ENCODE measurements at regions not wholly inside any gene's neighbourhood (a gene's known extent, or its start where the extent isn't known, plus 50 kb on each side); places are given as distances from the start of the nearest gene placed in this dataset.
"Not testable (repeated sequence)": the region's sequence is repeated elsewhere in the genome, so short reads cannot be mapped to it uniquely, and the experiment has no call there.

DNA sequence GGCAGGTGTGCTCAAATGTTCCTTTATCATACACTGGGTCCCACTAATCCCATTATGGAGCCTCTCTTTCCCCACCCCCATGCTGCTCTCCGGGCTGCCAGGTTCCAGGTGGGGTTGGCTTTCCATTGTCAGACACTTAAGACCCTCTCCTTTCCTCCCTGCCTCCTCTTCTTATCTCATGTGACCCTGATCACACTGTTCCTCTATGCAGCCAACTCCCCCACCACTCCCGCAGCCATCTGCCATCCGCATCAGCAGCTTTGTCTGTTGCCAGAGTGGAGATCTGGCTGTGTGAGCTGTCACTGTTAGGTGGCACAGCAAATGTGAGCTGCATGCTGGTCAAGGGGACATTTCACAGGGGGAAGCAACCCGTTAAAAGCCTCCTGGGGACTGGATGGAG is 391.4 kb downstream of the TNS3 start:
- no peak for DNase-seq (ENCODE audit: low read depth in 2 of 2)

DNA sequence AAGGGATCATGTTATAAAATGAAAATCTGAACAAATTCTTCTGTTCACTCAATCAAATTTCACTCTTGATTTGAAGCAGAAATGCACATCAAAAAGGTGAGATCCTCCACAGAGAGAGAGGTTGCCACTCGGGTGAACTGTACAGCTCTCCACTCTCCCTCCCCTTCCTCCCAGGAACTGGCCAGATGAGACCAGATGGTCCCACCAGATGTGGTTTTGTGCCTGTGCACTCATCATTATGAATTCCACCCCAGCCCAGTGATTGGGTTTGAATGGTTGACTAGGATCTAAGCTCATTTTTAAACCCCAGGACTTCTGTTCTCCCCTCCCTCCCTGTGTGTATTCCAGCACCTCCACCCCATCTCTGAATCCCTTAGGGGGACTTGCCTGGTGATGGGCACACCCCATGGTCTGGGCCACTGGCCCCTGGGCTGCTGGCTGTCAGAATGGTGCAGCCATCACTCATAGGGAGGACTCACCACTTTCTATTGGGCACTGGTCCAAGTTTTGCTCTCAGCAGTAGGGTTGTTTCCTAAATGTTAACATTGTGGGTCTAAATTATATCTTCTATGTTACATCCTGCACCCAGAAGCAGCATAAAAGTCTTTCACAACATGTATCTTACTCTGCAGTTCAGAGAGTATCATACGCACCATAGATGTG is 393.1 kb downstream of the TNS3 start:
- no peak for DNase-seq (ENCODE audit: low read depth in 2 of 2)

DNA sequence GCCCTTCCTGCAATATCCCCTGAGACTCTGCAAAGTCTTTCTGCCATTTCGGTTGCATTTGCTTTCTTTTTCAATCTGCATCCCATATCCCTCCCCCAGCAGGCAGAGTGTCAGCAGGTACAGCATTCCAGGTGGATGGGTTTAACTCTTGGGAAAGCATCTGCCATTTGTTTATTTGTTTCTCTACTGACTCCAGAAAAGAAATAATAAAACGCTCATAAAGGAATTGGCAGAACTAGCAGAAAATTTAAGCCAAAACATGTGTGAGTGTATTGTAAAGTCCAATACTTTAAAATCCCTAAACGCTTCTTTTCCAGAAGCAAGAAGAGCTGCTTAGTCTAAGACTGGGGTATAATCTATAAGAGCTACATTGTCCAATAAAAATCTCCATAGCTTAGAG is 393.8 kb downstream of the TNS3 start:
- no peak for DNase-seq (ENCODE audit: low read depth in 2 of 2)

DNA sequence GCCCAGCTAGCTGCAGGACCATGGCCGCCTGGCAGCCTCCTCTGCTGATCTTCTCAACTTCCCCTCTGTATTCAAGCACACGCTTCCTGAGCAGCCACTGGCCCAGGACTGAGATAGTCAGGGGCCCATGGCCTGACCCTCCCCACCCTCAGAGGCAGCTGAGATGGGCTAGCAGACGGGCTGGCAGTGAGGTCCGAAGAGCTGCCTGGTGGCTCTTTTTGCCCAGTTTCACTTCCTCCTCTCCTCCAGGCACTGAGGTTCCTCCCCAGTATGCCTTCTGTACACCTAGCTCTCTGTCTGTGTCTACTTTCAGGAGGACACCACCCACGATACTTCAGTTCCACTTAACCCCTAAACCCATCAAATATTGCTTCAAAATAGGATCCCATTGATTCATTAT is 395.6 kb downstream of the TNS3 start:
- DNase-seq (ENCODE audit: low read depth in 2 of 2) = no peak

GRCh38 chr7:47185839-47186238 is 396.1 kb downstream of the TNS3 start:
- no peak for DNase-seq (ENCODE audit: low read depth in 2 of 2)

DNA sequence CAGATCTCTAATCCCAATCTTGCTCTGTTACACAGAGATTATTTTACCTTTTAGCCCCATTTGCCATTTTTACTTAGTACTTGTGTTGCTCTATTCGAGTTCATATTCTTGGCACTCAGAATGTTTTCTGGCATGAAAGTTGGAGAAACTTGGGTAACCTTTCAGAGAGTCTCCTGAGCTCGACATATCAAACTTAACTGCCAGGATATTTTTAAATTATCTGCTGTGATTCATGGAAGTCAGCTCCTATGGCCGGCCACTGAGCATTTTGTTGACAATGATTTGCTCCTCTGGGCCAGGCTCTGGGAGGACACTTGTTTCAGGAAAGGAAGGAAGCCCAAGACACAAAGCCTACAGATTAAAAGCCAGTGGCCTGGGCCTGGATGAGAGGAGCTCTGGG is 396.7 kb downstream of the TNS3 start:
- no peak for DNase-seq (ENCODE audit: low read depth in 2 of 2)

DNA sequence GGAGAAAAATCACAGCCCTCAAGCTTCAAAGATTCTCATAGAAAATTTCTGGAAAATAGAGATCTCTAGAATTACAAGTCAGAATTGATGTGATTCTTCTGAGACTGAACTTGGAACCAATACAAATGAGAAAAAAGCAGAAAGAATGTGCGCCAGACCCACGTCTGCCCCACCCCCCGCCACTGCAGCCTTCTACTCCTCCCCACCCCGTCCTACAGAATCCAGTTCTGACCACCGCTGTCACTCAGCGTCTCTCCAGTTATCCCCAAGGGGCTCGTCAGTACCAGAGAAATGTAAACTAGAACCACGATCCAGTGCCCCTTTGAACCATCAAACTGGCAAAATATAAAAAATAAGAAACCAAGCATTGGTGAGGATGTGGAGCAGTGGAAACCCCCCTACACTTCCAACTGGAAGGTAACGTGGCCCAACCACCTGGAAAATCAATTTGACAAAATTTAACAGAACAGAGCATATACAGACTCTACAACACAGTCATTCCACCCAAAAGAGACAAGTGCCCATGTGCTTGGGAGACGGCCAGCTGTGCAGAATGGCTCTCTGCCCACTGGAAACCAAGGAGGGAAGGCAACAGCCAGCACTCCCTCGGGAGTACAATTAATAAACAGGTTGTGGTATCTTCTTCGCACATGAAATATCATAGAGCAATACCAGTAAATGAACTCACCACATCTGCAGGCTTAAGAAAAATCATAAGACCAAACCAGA is 397.9 kb downstream of the TNS3 start:
- no peak for DNase-seq (ENCODE audit: low read depth in 2 of 2)

- DNase-seq (ENCODE audit: low read depth in 2 of 2) = no peak
These were observed 400.1 kb downstream of the TNS3 start for GRCh38 chr7:47181746-47182361.

- DNase-seq (ENCODE audit: low read depth in 2 of 2) = no peak
These were observed 401.4 kb downstream of the TNS3 start for GRCh38 chr7:47180516-47180826.

DNA sequence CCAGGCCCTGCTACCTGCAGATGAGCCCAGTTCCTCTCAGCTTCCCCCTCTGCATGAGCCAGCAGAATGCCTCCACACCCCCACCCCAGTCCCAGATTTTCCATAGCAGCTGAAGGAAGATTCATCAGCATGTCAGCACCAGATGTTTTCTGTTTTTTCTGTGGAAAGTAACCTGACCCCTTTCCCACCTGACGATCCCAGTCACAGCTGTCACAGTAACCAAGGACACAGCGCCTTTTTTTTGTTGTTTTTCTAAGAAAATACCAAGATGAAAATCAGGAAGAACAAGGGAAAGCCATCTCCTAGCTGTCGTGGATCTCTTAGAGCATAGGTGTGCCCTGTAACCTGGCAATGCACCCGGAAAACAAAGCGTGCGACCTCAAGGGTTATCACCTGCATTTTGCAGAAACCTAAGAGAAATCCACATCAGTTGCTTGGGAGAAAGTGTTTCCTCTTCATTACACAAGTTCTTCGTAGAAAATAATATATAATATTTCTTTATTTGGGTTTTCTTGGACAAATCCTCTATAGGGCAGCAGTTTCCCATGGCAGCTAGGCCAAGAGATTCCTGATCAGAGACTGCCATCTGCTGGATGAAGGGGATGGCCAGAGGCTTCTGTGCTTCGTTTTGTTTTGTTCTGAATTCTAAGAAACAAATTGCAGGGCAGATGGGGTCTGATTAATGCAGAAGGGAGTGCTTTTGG is 401.9 kb downstream of the TNS3 start:
- DNase-seq (ENCODE audit: low read depth in 2 of 2) = no peak

DNA sequence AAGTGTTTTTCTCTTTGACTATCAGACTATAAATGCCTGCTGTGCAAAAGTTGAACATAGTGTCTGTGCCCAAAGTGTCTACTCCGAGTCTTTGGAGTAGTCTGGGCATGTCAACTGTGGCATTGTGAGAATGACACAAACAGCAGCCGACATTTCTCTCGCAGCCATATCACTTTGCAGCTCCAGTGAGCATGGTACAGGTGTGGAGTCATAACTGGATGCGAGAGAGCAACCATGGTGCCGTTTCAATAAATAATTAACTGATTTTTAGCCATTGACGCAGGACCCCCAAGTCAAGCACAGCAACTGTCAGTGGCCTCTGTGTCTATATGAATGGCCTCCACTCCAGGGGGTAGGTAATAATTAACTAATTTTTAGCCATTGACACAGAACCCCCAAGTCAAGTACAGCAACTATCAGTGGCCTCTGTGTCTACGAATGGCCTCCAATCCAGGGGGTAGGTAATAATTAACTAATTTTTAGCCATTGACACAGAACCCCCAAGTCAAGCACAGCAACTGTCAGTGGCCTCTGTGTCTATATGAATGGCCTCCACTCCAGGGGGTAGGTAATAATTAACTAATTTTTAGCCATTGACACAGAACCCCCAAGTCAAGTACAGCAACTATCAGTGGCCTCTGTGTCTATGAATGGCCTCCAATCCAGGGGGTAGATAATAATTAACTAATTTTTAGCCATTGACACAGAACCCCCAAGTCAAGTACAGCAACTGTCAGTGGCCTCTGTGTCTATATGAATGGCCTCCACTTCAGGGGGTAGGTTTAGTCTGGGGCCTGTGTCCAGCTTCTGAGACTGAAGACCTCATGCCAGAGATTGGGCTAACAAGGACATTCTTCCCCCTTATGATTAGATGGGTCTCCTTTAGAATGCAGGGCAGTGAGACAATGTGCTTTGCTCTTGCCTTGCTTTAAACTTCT is 409.0 kb downstream of the TNS3 start:
- DNase-seq (ENCODE audit: low read depth in 2 of 2) = not testable (repeated sequence)

DNA sequence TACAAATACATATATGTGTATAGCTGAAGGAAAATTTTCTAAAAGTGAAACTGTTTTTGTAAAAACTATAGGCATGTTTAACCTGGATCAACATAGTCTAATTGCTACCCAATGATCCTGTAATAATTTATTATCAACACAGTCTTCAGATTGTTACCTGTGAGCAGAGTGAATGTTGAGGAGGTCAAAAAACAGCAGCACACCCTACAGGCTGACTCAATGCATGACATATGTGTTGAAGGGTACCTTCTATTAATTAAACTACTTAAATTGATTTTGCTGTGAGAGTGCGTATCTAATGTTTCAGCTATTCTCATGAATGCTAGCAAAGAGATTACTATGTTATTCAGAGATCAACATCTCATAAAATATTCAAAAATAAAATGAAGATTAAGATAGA is 411.4 kb downstream of the TNS3 start:
- no peak for DNase-seq (ENCODE audit: low read depth in 2 of 2)

GRCh38 chr7:47154791-47155190 is 427.1 kb downstream of the TNS3 start:
- DNase-seq (ENCODE audit: low read depth in 2 of 2) = no peak

DNA sequence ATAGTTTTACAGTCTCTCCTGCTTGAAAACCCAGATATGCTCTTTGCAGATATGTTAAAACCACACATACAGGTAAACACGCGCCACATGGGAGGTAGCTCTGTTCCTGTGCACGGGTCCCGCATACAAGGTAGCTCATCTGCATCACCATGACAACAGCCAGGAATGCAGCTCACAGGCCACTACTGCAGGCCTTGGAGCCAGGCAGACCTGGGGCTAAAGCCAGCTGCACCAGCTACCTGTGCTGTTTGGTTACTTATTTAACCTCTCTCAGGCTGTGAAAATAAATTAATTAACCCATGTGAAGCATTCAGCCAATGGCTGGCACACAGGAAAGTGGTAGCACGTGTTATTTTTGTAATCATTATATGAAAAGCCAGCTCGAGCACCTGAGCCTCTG is 428.3 kb downstream of the TNS3 start:
- DNase-seq (ENCODE audit: low read depth in 2 of 2) = no peak

DNA sequence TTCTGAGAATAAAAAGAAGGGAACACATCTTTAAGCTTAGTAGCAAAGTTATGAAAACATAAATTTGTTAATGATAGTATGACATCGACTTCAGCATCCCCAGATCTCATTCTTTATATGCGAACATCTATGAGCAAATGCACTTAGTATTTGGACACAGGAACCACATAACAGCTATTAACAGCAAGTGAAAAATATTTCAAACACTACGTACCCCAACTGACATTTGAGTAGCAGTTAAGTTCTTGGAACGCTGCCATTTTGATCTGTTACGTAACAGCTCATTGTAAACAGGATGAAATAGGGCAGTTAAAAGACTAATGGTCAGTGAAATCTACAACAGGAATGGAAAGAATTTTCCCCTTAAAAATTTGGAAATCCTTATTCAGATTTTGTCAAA is 428.9 kb downstream of the TNS3 start:
- DNase-seq (ENCODE audit: low read depth in 2 of 2) = no peak

GRCh38 chr7:47152307-47152706 is 429.6 kb downstream of the TNS3 start:
- DNase-seq (ENCODE audit: low read depth in 2 of 2) = no peak

DNA sequence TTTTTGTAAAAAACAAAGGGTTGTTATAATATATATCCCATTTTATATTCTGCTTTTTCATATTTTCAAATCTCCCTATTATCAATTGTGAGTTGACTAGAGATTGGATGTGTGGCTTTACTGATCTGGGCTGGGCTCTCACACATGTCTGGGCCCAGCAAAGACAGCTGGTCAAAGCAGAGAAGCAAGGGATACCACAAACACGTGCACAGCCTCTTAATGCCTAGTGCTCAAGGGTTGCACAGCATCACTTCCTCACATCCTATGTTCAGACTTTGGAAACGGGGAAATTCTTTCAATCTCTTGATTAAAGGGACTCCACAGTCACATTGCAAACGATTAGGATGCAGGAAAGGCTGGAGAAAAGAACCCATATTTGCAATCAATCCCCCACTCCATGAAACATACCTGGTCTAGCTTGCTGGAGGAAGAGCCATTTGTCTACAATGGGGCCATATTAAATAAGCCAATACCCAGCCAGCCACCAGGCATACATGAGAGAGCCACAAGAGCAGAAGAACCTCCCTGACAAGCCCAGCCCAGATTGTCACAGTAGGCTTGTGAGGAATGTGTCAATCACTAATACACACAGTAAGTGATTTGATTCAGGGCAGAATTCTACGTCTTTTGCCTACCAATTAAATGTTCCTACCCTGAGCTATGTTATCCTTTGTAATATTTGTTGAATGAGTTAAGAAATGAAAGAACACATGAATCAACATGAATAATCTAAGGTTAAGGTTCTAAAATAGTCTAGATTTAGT is 431.2 kb downstream of the TNS3 start:
- no peak for DNase-seq (ENCODE audit: low read depth in 2 of 2)

GRCh38 chr7:47149971-47150370 is 431.9 kb downstream of the TNS3 start:
- no peak for DNase-seq (ENCODE audit: low read depth in 2 of 2)

GRCh38 chr7:47149208-47149839 is 432.6 kb downstream of the TNS3 start:
- DNase-seq (ENCODE audit: low read depth in 2 of 2) = no peak

- no peak for DNase-seq (ENCODE audit: low read depth in 2 of 2)
These were observed 433.2 kb downstream of the TNS3 start for GRCh38 chr7:47148536-47149207.

Measured in stimulated activated CD8-positive, alpha-beta memory T cell treated with anti-CD3 and anti-CD28 coated beads, Interleukin-15, amount 100 ng/mL, for 48 hours (primary cell).